HG02981 (cell line): ENCODE measurements at regions not wholly inside any gene's neighbourhood (a gene's known extent, or its start where the extent isn't known, plus 50 kb on each side); places are given as distances from the start of the nearest gene placed in this dataset.

ENCODE experiments used
- ATAC-seq: cut with Tn5 transposase; IDR thresholded peaks from one replicate; pipeline ENCODE4 v1.9.1; 2021; ENCODE audit warnings: mild to moderate bottlenecking, moderate library complexity; ENCODE audit not compliant: unreplicated experiment

- no peak for ATAC-seq
These were observed 61.1 kb upstream of the MARCKS start for GRCh38 chr6:113796038-113796437.

DNA sequence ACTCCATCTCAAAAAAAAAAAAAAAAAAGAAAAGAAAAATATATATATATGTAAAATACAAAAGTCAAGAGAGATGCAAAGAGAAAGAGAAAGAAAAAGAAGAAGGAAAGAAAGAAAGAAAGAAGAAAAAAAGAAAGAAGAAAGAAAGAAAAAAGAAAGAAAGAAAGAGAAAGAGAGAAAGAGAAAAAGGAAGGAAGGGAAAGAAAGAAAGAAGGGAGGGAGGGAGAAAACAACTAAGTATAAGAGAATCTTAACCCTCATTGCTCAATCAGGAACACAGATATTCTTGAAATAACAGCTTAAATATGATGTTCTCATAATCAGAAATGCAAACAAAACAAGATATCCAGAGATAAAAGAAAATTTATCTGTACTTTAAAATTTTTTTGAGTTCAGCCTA, 54.4 kb upstream of the MARCKS start:
- no peak for ATAC-seq

DNA sequence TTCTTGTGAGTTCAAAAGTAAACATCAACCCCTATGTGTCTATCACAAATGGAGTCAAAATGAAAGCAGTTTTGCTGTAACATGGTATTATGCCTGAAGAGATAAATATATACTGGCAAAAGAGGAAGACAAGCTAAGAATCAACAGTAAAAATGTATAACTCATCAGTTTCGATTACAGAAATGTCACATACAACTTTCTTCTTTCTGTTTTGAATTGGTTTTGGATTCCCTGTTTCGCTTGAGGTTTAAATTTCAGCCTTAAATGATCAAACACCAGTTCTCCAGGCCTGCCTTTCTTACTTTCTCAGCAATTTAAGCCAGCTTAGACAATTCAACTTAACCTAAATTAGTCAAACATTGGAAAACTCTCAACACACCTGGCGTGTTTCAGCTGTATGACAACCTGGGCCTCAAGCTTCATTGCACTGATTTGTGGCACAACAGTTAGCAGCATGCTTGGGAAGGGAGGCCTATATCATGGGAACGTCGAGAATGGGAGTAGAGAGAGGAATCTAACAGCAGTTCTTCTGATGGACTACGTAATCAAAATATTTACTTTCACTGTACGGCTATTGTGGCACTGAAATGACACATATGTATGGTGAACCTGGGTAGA, 51.9 kb upstream of the MARCKS start:
- ATAC-seq, result peak; percentile 91

- no peak for ATAC-seq
These were observed 51.2 kb upstream of the MARCKS start for GRCh38 chr6:113805811-113806495.
